Gastrocnemius medialis (tissue), 4 donors: ENCODE measurements at regions not wholly inside any gene's neighbourhood (a gene's known extent, or its start where the extent isn't known, plus 50 kb on each side); places are given as distances from the start of the nearest gene placed in this dataset.

Experiments
- ATAC-seq, 2 donors: fragments of 150-250 bp; one replicate each; pipeline ENCODE4 v1.9.1; 2016
- DNase-seq, 2 donors: peaks; one replicate each; pipeline ENCODE4 v3.0.0-alpha.2; 2019
- H3K27ac ChIP-seq, 4 donors: fragments of 200-600 bp; sonication (generic); 1 replicate in 1 of 4; 2 replicates in 3 of 4; pipeline ENCODE4 v1.5.1; 2016 to 2018; ENCODE audit warnings: mild to moderate bottlenecking in 2 of 4, moderate library complexity in 1 of 4
- H3K27me3 ChIP-seq, 3 donors: fragments of 200-600 bp; sonication (generic) in 2 of 3; 1 replicate in 1 of 3; 2 replicates in 2 of 3; pipeline versions ENCODE4 v1.5.1 to v1.6.0; 2016 to 2019; ENCODE audit warnings: mild to moderate bottlenecking in 1 of 3, moderate library complexity in 1 of 3
- H3K36me3 ChIP-seq, 2 donors: fragments of 200-600 bp; sonication (generic) in 1 of 2; one replicate each; pipeline ENCODE4 v1.5.1; 2017 to 2018
- H3K4me1 ChIP-seq, 2 donors: fragments of 200-600 bp; sonication (generic) in 1 of 2; one replicate each; pipeline ENCODE4 v1.5.1; 2016 to 2017; ENCODE audit warnings: mild to moderate bottlenecking in 2 of 2
- H3K4me3 ChIP-seq, 4 donors: fragments of 200-600 bp; sonication (generic) in 3 of 4; 1 replicate in 1 of 4; 2 replicates in 3 of 4; pipeline ENCODE4 v1.5.1; 2016 to 2019; ENCODE audit warnings: mild to moderate bottlenecking in 2 of 4
- H3K9me3 ChIP-seq, 3 donors: fragments of 200-600 bp; sonication (generic) in 2 of 3; 1 replicate in 1 of 3; 2 replicates in 2 of 3; pipeline ENCODE4 v1.5.1; 2016 to 2019
- CTCF ChIP-seq, 5 experiments: fragments of 450-650 bp in 3 of 5; fragments of 200-600 bp in 2 of 5; sonication (generic) in 2 of 5; IDR thresholded peaks in 4 of 5; conservative IDR thresholded peaks in 1 of 5; 1 replicate in 4 of 5; 2 replicates in 1 of 5; pipeline ENCODE4 v1.5.1; 2016 to 2019; ENCODE audit warnings: antibody characterized with exemption in 5 of 5, mild to moderate bottlenecking in 3 of 5, moderate library complexity in 3 of 5
- POLR2A ChIP-seq, 2 donors: fragments of 450-650 bp; IDR thresholded peaks; one replicate each; pipeline ENCODE4 v1.6.1; 2017; ENCODE audit warnings: antibody characterized with exemption in 2 of 2, mild to moderate bottlenecking in 2 of 2, moderate library complexity in 2 of 2
- in situ Hi-C, 4 donors: fragments of 200-750 bp; cut with MboI; loops; one replicate each; pipeline versions ENCODE4 v1.15.0 to v1.8.0; 2017; ENCODE audit warnings: low sequenced_read_pairs in 4 of 4
- intact Hi-C: fragments of 100-400 bp; cut with DNase I; formaldehyde crosslinking; loops from one replicate; pipeline ENCODE4 v1.15.1; 2023; ENCODE audit warnings: low total_unique reads

- in situ Hi-C loops (no loop called here), intact Hi-C loops (loop anchor here (5.0 kb wide), 1 partner anchor 195 kb away; no protein-coding TSS in a partner anchor)
- H3K27ac ChIP-seq, result peak overlapping the region; percentile 21 to 57 (median 48)
- no peak overlapping the region for H3K4me3 ChIP-seq
- no peaks in the 10 kb centered on the region for H3K9me3 ChIP-seq
- H3K27me3 ChIP-seq, result no peaks in the 10 kb centered on the region
- peaks cover 64 to 72% of the 10 kb centered on the region in 2 donors for H3K4me1 ChIP-seq
- no peaks in the 10 kb centered on the region for H3K36me3 ChIP-seq
- no peak for DNase-seq
- ATAC-seq, result no peak
- TF ChIP-seq POLR2A (IDR thresholded peaks at IDR 0.05), result no peak
- no peak for TF ChIP-seq CTCF (IDR thresholded peaks at IDR 0.05 in 4 of 5, conservative IDR thresholded peaks at IDR 0.05 in 1 of 5)
Measured at GRCh38 chr2:71747559-71747958, 294.2 kb downstream of the DYSF start.

- peak; percentile 38 to 64 for DNase-seq
- no peak for TF ChIP-seq CTCF (IDR thresholded peaks at IDR 0.05 in 4 of 5, conservative IDR thresholded peaks at IDR 0.05 in 1 of 5)
- TF ChIP-seq POLR2A (IDR thresholded peaks at IDR 0.05), result no peak
- H3K4me1 ChIP-seq, result peaks cover 68 to 77% of the 10 kb centered on the region in 2 donors
- H3K4me3 ChIP-seq, result no peak overlapping the region
- no peaks in the 10 kb centered on the region for H3K36me3 ChIP-seq
- ATAC-seq, result no peak
- in situ Hi-C loops (no loop called here), intact Hi-C loops (loop anchor here (5.0 kb wide), 1 partner anchor 195 kb away; no protein-coding TSS in a partner anchor)
- peak overlapping the region; percentile 21 to 57 (median 48) for H3K27ac ChIP-seq
- H3K9me3 ChIP-seq, result no peaks in the 10 kb centered on the region
- no peaks in the 10 kb centered on the region for H3K27me3 ChIP-seq
Measured at GRCh38 chr2:71746946-71747501, 293.7 kb downstream of the DYSF start.

GRCh38 chr2:71744781-71745180 lies 291.4 kb downstream of the DYSF start:
- Histone ChIP-seq H3K4me1 (peaks cover 64 to 71% of the 10 kb centered on the region in 2 donors), H3K27ac (peak overlapping the region; percentile 69 to 84 (median 76))

GRCh38 chr2:71743995-71744675 lies 290.8 kb downstream of the DYSF start:
- no peak for TF ChIP-seq POLR2A (IDR thresholded peaks at IDR 0.05)
- no peak for TF ChIP-seq CTCF (IDR thresholded peaks at IDR 0.05 in 4 of 5, conservative IDR thresholded peaks at IDR 0.05 in 1 of 5)
- peaks cover 0 to 4% (median 0%) of the 10 kb centered on the region in 3 donors for H3K9me3 ChIP-seq
- intact Hi-C loops, result loop anchor here (2.0 kb wide), 3 partner anchors 47 to 127 kb away; no protein-coding TSS in a partner anchor
- no peak overlapping the region for H3K4me3 ChIP-seq
- ATAC-seq (peak; percentile 86 to 89), DNase-seq (peak; percentile 72 to 87)
- H3K27ac ChIP-seq, result peak overlapping the region; percentile 69 to 84 (median 76)
- no peaks in the 10 kb centered on the region for H3K27me3 ChIP-seq
- in situ Hi-C loops, result no loop called here
- H3K4me1 ChIP-seq, result peaks cover 57 to 64% of the 10 kb centered on the region in 2 donors
- H3K36me3 ChIP-seq, result no peaks in the 10 kb centered on the region

More at GRCh38 chr2:71744781-71745180, 291.4 kb downstream of the DYSF start:
- Histone ChIP-seq H3K9me3 (peaks cover 0 to 4% (median 0%) of the 10 kb centered on the region in 3 donors), H3K27me3 (no peaks in the 10 kb centered on the region), H3K36me3 (no peaks in the 10 kb centered on the region), H3K4me3 (no peak overlapping the region)
- ATAC-seq (no peak), DNase-seq (no peak)
- in situ Hi-C loops, result no loop called here
- intact Hi-C loops, result loop anchor here (2.0 to 5.0 kb wide), 2 partner anchors 128 to 198 kb away; no protein-coding TSS in a partner anchor
- no peak for TF ChIP-seq CTCF (IDR thresholded peaks at IDR 0.05 in 4 of 5, conservative IDR thresholded peaks at IDR 0.05 in 1 of 5)
- no peak for TF ChIP-seq POLR2A (IDR thresholded peaks at IDR 0.05)
